ENCODE measurements at regions not wholly inside any gene's neighbourhood (a gene's known extent, or its start where the extent isn't known, plus 50 kb on each side); places are given as distances from the start of the nearest gene placed in this dataset.

DNA sequence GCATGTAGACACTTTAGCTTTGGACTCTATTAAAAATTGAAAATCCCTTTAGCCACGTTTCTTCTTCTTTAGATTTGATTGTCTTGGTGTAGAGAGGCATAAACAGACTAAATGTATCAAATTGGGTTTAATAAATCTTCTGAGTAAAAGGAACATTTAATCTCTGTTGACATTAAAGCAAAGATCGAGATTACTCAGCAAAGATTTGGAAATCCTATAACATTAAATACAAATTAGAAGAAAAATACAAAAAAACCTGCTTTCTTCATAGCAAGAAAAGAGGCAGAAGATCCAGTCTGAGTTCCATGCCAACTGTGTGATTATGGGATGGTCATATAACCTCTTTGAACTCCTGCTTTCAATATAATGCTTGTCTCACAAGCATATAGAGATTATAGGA lies 172.3 kb downstream of the GJA1 start (continued):
- no peak for TF ChIP-seq GTF3C2 (IDR thresholded peaks at IDR 0.05; ENCODE audit: borderline replicate concordance, extremely low read depth, insufficient read length)
- no peak for TF ChIP-seq SMARCE1 (IDR thresholded peaks at IDR 0.05)
- TF ChIP-seq HDGF (IDR thresholded peaks at IDR 0.05), result no peak

GRCh38 chr6:121608270-121608669 lies 172.8 kb downstream of the GJA1 start:
- no peak for ATAC-seq
- Histone ChIP-seq H3K79me2 (ENCODE audit: control insufficient read depth, insufficient read depth, low read length) (no peaks in the 10 kb centered on the region), H3K9me1 (ENCODE audit: control insufficient read depth, insufficient read depth, low read length) (no peaks in the 10 kb centered on the region), H3K4me3 (no peak overlapping the region), H2AFZ (ENCODE audit: low read depth, low read length) (no peak overlapping the region), H3K4me2 (ENCODE audit: insufficient read depth, low read length) (no peak overlapping the region), H3K27ac (ENCODE audit: extremely low read depth, low read depth, low read length) (no peak overlapping the region), H3K4me1 (replicated peaks in 1 of 2; ENCODE audit: control insufficient read depth in 2 of 2, insufficient read depth in 2 of 2, low read length in 2 of 2) (no peaks in the 10 kb centered on the region), H3K9me3 (replicated peaks; ENCODE audit: control insufficient read depth, insufficient read depth, low read depth, low read length) (no peaks in the 10 kb centered on the region), H3K27me3 (ENCODE audit: control insufficient read depth in 2 of 2, insufficient read depth in 2 of 2, low read length in 2 of 2) (no peaks in the 10 kb centered on the region), H3K9ac (ENCODE audit: insufficient read depth in 1 of 2, low read depth in 2 of 2, low read length in 2 of 2) (no peak overlapping the region), H3K36me3 (ENCODE audit: control insufficient read depth, insufficient read depth, low read length) (no peaks in the 10 kb centered on the region), H4K20me1 (replicated peaks; ENCODE audit: control insufficient read depth, insufficient read depth, low read length) (no peaks in the 10 kb centered on the region)
- no peak for DNase-seq (ENCODE audit: extremely low read depth in 1 of 4, low spot score in 3 of 4)
- in situ Hi-C loops (cut with MboI) (no loop called here), intact Hi-C loops (cut with micrococcal nuclease) (no loop called here)
- ChIA-PET CTCF (ENCODE audit: low intra/inter-chr PET ratio) (no interaction called here), POLR2A (no interaction called here)
- no peak for TF ChIP-seq IRF9 (tag; IDR thresholded peaks at IDR 0.05)
- no peak for TF ChIP-seq RBM22 (IDR thresholded peaks at IDR 0.05; ENCODE audit: low read depth, low read length, poor library complexity, severe bottlenecking)
- TF ChIP-seq DDX20 (tag; IDR thresholded peaks at IDR 0.05; ENCODE audit: low read depth), result no peak
- no peak for TF ChIP-seq CHD4 (IDR thresholded peaks at IDR 0.05; ENCODE audit: insufficient read depth, insufficient replicate concordance, low read depth, low read length, poor library complexity, severe bottlenecking)
- TF ChIP-seq TBP (optimal IDR thresholded peaks at IDR 0.05; ENCODE audit: low read depth, low read length), result no peak
- TF ChIP-seq PURB (CRISPR knock-in tag; IDR thresholded peaks at IDR 0.05; ENCODE audit: low read depth), result no peak
- TF ChIP-seq ZNF184 (CRISPR knock-in tag; IDR thresholded peaks at IDR 0.05), result no peak
- TF ChIP-seq ZFP36 (IDR thresholded peaks at IDR 0.05; ENCODE audit: low read depth, low read length, partially characterized antibody), result no peak
- TF ChIP-seq MBD2 (IDR thresholded peaks at IDR 0.05; ENCODE audit: borderline replicate concordance, low read depth), result no peak
- no peak for TF ChIP-seq ZMIZ1 (IDR thresholded peaks at IDR 0.05; ENCODE audit: low read depth in 2 of 2, low read length in 2 of 2)
- no peak for TF ChIP-seq HNRNPH1 (optimal IDR thresholded peaks at IDR 0.05; ENCODE audit: low read depth, low read length)
- FAIRE-seq, result no peak
- BruUV-seq (replicated peaks), result no TSS peak
- 0% methylated on average over 3 of the region's 3 CpGs for WGBS (ENCODE audit: insufficient coverage, low coverage, missing lambda C conversion rate)

All from K562 (cell line).